Rectal smooth muscle tissue (tissue), 1 donor: ENCODE measurements at regions not wholly inside any gene's neighbourhood (a gene's known extent, or its start where the extent isn't known, plus 50 kb on each side); places are given as distances from the start of the nearest gene placed in this dataset.

Experiments used
- H3K27ac ChIP-seq: one replicate; pipeline ENCODE4 v1.7.0; 2013; ENCODE audit warnings: low read depth, low read length, inconsistent platforms
- H3K27me3 ChIP-seq: one replicate; pipeline ENCODE4 v1.7.0; 2013; ENCODE audit warnings: low read length; ENCODE audit not compliant: control insufficient read depth, insufficient read depth
- H3K36me3 ChIP-seq: one replicate; pipeline ENCODE4 v1.7.0; 2013; ENCODE audit warnings: low read length; ENCODE audit not compliant: control insufficient read depth, insufficient read depth
- H3K4me1 ChIP-seq: one replicate; pipeline ENCODE4 v1.7.0; 2013; ENCODE audit warnings: low read length; ENCODE audit not compliant: control insufficient read depth, insufficient read depth
- H3K4me3 ChIP-seq: one replicate; pipeline ENCODE4 v1.7.0; 2013; ENCODE audit warnings: low read length
- H3K9ac ChIP-seq: one replicate; pipeline ENCODE4 v1.7.0; 2013; ENCODE audit warnings: low read length

GRCh38 chr10:89153971-89154370 is 53.1 kb downstream of the CH25H start:
- Histone ChIP-seq H3K4me3 (no peak overlapping the region), H3K36me3 (no peaks in the 10 kb centered on the region), H3K27ac (no peak overlapping the region), H3K27me3 (no peaks in the 10 kb centered on the region), H3K9ac (no peak overlapping the region), H3K4me1 (no peaks in the 10 kb centered on the region)

- no peaks in the 10 kb centered on the region for H3K36me3 ChIP-seq
- no peaks in the 10 kb centered on the region for H3K27me3 ChIP-seq
- no peaks in the 10 kb centered on the region for H3K4me1 ChIP-seq
- no peak overlapping the region for H3K27ac ChIP-seq
- no peak overlapping the region for H3K4me3 ChIP-seq
- H3K9ac ChIP-seq: no peak overlapping the region
Measured at GRCh38 chr10:89153116-89153515, 54.0 kb downstream of the CH25H start.

GRCh38 chr10:89151857-89152256 is 55.3 kb downstream of the CH25H start:
- Histone ChIP-seq H3K27me3 (no peaks in the 10 kb centered on the region), H3K4me3 (no peak overlapping the region), H3K4me1 (no peaks in the 10 kb centered on the region), H3K9ac (no peak overlapping the region), H3K36me3 (no peaks in the 10 kb centered on the region), H3K27ac (no peak overlapping the region)

- Histone ChIP-seq H3K27ac (no peak overlapping the region), H3K27me3 (no peaks in the 10 kb centered on the region), H3K4me3 (no peak overlapping the region), H3K4me1 (no peaks in the 10 kb centered on the region), H3K9ac (no peak overlapping the region), H3K36me3 (no peaks in the 10 kb centered on the region)
Measured at GRCh38 chr10:89148061-89148460, 59.1 kb downstream of the CH25H start.

GRCh38 chr10:89147256-89147655 is 59.9 kb downstream of the CH25H start:
- Histone ChIP-seq H3K4me3 (no peak overlapping the region), H3K36me3 (no peaks in the 10 kb centered on the region), H3K9ac (no peak overlapping the region), H3K27ac (no peak overlapping the region), H3K27me3 (no peaks in the 10 kb centered on the region), H3K4me1 (no peaks in the 10 kb centered on the region)

GRCh38 chr10:89144836-89145235 is 62.3 kb downstream of the CH25H start:
- Histone ChIP-seq H3K27me3 (no peaks in the 10 kb centered on the region), H3K9ac (no peak overlapping the region), H3K4me1 (no peaks in the 10 kb centered on the region), H3K36me3 (no peaks in the 10 kb centered on the region), H3K4me3 (no peak overlapping the region), H3K27ac (no peak overlapping the region)

GRCh38 chr10:89142590-89142989 is 64.5 kb downstream of the CH25H start:
- Histone ChIP-seq H3K27me3 (no peaks in the 10 kb centered on the region), H3K27ac (no peak overlapping the region), H3K4me3 (no peak overlapping the region), H3K4me1 (no peaks in the 10 kb centered on the region), H3K36me3 (no peaks in the 10 kb centered on the region), H3K9ac (no peak overlapping the region)

GRCh38 chr10:89138755-89139490 is 68.2 kb downstream of the CH25H start:
- Histone ChIP-seq H3K27ac (no peak overlapping the region), H3K4me1 (no peaks in the 10 kb centered on the region), H3K36me3 (no peaks in the 10 kb centered on the region), H3K9ac (no peak overlapping the region), H3K4me3 (no peak overlapping the region), H3K27me3 (no peaks in the 10 kb centered on the region)

GRCh38 chr10:89134963-89135362 is 72.2 kb downstream of the CH25H start:
- no peaks in the 10 kb centered on the region for H3K36me3 ChIP-seq
- H3K27me3 ChIP-seq: no peaks in the 10 kb centered on the region
- no peaks in the 10 kb centered on the region for H3K4me1 ChIP-seq
- no peak overlapping the region for H3K27ac ChIP-seq
- no peak overlapping the region for H3K4me3 ChIP-seq
- H3K9ac ChIP-seq: no peak overlapping the region

GRCh38 chr10:89129911-89130310 is 77.2 kb downstream of the CH25H start:
- Histone ChIP-seq H3K4me3 (no peak overlapping the region), H3K27ac (no peak overlapping the region), H3K4me1 (no peaks in the 10 kb centered on the region), H3K9ac (no peak overlapping the region), H3K27me3 (no peaks in the 10 kb centered on the region), H3K36me3 (no peaks in the 10 kb centered on the region)

- Histone ChIP-seq H3K9ac (no peak overlapping the region), H3K4me1 (no peaks in the 10 kb centered on the region), H3K36me3 (no peaks in the 10 kb centered on the region), H3K27me3 (no peaks in the 10 kb centered on the region), H3K27ac (peak overlapping the region; percentile 12), H3K4me3 (no peak overlapping the region)
Measured at GRCh38 chr10:89122433-89123051, 84.6 kb downstream of the CH25H start.

- Histone ChIP-seq H3K4me1 (no peaks in the 10 kb centered on the region), H3K27ac (no peak overlapping the region), H3K27me3 (no peaks in the 10 kb centered on the region)
Measured at GRCh38 chr10:89121764-89122020, 85.4 kb downstream of the CH25H start.

More at GRCh38 chr10:89121764-89122020, 85.4 kb downstream of the CH25H start:
- Histone ChIP-seq H3K36me3 (no peaks in the 10 kb centered on the region), H3K4me3 (no peak overlapping the region), H3K9ac (no peak overlapping the region)
